Ascending aorta (tissue), 2 donors: ENCODE measurements at regions not wholly inside any gene's neighbourhood (a gene's known extent, or its start where the extent isn't known, plus 50 kb on each side); places are given as distances from the start of the nearest gene placed in this dataset.
"Not testable (repeated sequence)": the region's sequence is repeated elsewhere in the genome, so short reads cannot be mapped to it uniquely, and the experiment has no call there.

Experiments
- DNase-seq, 2 donors: peaks; one replicate each; pipeline ENCODE4 v3.0.0-alpha.2; 2019; ENCODE audit warnings: low spot score in 2 of 2
- H3K27ac ChIP-seq, 2 donors: fragments of 200-600 bp; sonication (generic); one replicate each; pipeline ENCODE4 v1.5.1; 2016 to 2017; ENCODE audit warnings: mild to moderate bottlenecking in 1 of 2
- H3K27me3 ChIP-seq: fragments of 200-600 bp; sonication (generic); one replicate; pipeline ENCODE4 v1.5.1; 2017
- H3K36me3 ChIP-seq, 2 donors: fragments of 200-600 bp; sonication (generic); one replicate each; pipeline ENCODE4 v1.5.1; 2016
- H3K4me1 ChIP-seq, 2 donors: fragments of 200-600 bp; sonication (generic); one replicate each; pipeline ENCODE4 v1.5.1; 2016 to 2017; ENCODE audit warnings: mild to moderate bottlenecking in 1 of 2
- H3K4me3 ChIP-seq, 2 donors: fragments of 200-600 bp; sonication (generic); one replicate each; pipeline ENCODE4 v1.5.1; 2016 to 2017; ENCODE audit warnings: mild to moderate bottlenecking in 1 of 2
- H3K9me3 ChIP-seq, 2 donors: fragments of 200-600 bp; sonication (generic); one replicate each; pipeline ENCODE4 v1.5.1; 2016
- CTCF ChIP-seq, 3 experiments: fragments of 200-600 bp in 2 of 3; fragments of 450-650 bp in 1 of 3; sonication (generic) in 2 of 3; IDR thresholded peaks; one replicate each; pipeline ENCODE4 v1.5.1; 2016 to 2019; ENCODE audit warnings: antibody characterized with exemption in 3 of 3, mild to moderate bottlenecking in 1 of 3, moderate library complexity in 1 of 3
- intact Hi-C: fragments of 100-400 bp; cut with DNase I; formaldehyde crosslinking; loops from one replicate; pipeline ENCODE4 v1.15.1; 2023

GRCh38 chr4:79575709-79576428, 167.8 kb upstream of the GK2 start:
- no peak for DNase-seq
- intact Hi-C loops = no loop called here
- TF ChIP-seq CTCF (IDR thresholded peaks at IDR 0.05) = no peak
- Histone ChIP-seq H3K9me3 (no peaks in the 10 kb centered on the region), H3K4me3 (no peak overlapping the region), H3K36me3 (no peaks in the 10 kb centered on the region), H3K27me3 (no peaks in the 10 kb centered on the region), H3K27ac (peak overlapping the region; percentile 19 to 25), H3K4me1 (peaks cover 0 to 11% of the 10 kb centered on the region in 2 donors)

GRCh38 chr4:79574741-79575451, 166.9 kb upstream of the GK2 start:
- Histone ChIP-seq H3K27ac (peak overlapping the region; percentile 19 to 25), H3K9me3 (no peaks in the 10 kb centered on the region), H3K4me1 (peaks cover 0 to 11% of the 10 kb centered on the region in 2 donors), H3K27me3 (no peaks in the 10 kb centered on the region), H3K4me3 (no peak overlapping the region), H3K36me3 (no peaks in the 10 kb centered on the region)
- no peak for DNase-seq
- intact Hi-C loops = no loop called here
- TF ChIP-seq CTCF (IDR thresholded peaks at IDR 0.05) = no peak

GRCh38 chr4:79563219-79563618, 155.2 kb upstream of the GK2 start:
- intact Hi-C loops = no loop called here
- Histone ChIP-seq H3K4me1 (no peaks in the 10 kb centered on the region), H3K27me3 (no peaks in the 10 kb centered on the region), H3K9me3 (no peaks in the 10 kb centered on the region), H3K36me3 (no peaks in the 10 kb centered on the region), H3K4me3 (no peak overlapping the region), H3K27ac (no peak overlapping the region)
- no peak for TF ChIP-seq CTCF (IDR thresholded peaks at IDR 0.05)
- no peak for DNase-seq

- no peak overlapping the region for H3K4me3 ChIP-seq
- intact Hi-C loops = no loop called here
Observed at GRCh38 chr4:79561751-79562150, 153.7 kb upstream of the GK2 start.

GRCh38 chr4:79559398-79559797, 151.4 kb upstream of the GK2 start:
- H3K4me1 ChIP-seq, H3K27ac ChIP-seq, H3K36me3 ChIP-seq, H3K27me3 ChIP-seq, H3K9me3 ChIP-seq, H3K4me3 ChIP-seq, intact Hi-C loops, DNase-seq: not testable (repeated sequence)

More at GRCh38 chr4:79561751-79562150, 153.7 kb upstream of the GK2 start:
- H3K27me3 ChIP-seq = no peaks in the 10 kb centered on the region
- H3K9me3 ChIP-seq = no peaks in the 10 kb centered on the region
- no peak for DNase-seq
- TF ChIP-seq CTCF (IDR thresholded peaks at IDR 0.05) = no peak
- no peaks in the 10 kb centered on the region for H3K36me3 ChIP-seq
- no peak overlapping the region for H3K27ac ChIP-seq
- no peaks in the 10 kb centered on the region for H3K4me1 ChIP-seq

- intact Hi-C loops = no loop called here
- Histone ChIP-seq H3K27me3 (no peaks in the 10 kb centered on the region), H3K4me3 (no peak overlapping the region), H3K27ac (no peak overlapping the region), H3K36me3 (no peaks in the 10 kb centered on the region), H3K9me3 (no peaks in the 10 kb centered on the region), H3K4me1 (no peaks in the 10 kb centered on the region)
- no peak for DNase-seq
- no peak for TF ChIP-seq CTCF (IDR thresholded peaks at IDR 0.05)
Observed at GRCh38 chr4:79552311-79552710, 144.3 kb upstream of the GK2 start.
